Adrenal gland (tissue), 9 donors: ENCODE measurements at regions not wholly inside any gene's neighbourhood (a gene's known extent, or its start where the extent isn't known, plus 50 kb on each side); places are given as distances from the start of the nearest gene placed in this dataset.

Experiments used
- DNase-seq, 7 donors: peaks; one replicate each; pipeline ENCODE4 v3.0.0-alpha.2; 2019 to 2020
- H3K27ac ChIP-seq, 5 donors: fragments of 200-600 bp; sonication (generic) in 4 of 5; 1 replicate in 3 of 5; 2 replicates in 2 of 5; pipeline versions ENCODE4 v1.5.1 to v1.8.0; 2016 to 2020; ENCODE audit warnings: mild to moderate bottlenecking in 1 of 5
- H3K27me3 ChIP-seq: fragments of 200-600 bp; 2 replicates; pipeline ENCODE4 v1.8.0; 2021
- H3K36me3 ChIP-seq, 2 donors: fragments of 200-600 bp; replicated peaks in 1 of 2; 1 replicate in 1 of 2; 2 replicates in 1 of 2; pipeline versions ENCODE4 v1.5.1 to v1.8.0; 2018 to 2022
- H3K4me1 ChIP-seq, 2 donors: fragments of 200-600 bp; replicated peaks in 1 of 2; 1 replicate in 1 of 2; 2 replicates in 1 of 2; pipeline versions ENCODE4 v1.5.1 to v1.8.0; 2018 to 2021
- H3K4me3 ChIP-seq, 4 donors: fragments of 200-600 bp; sonication (generic) in 3 of 4; one replicate each; pipeline ENCODE4 v1.5.1; 2016 to 2018
- H3K9me3 ChIP-seq, 3 donors: fragments of 200-600 bp; sonication (generic) in 1 of 3; replicated peaks in 1 of 3; 1 replicate in 2 of 3; 2 replicates in 1 of 3; pipeline versions ENCODE4 v1.5.1 to v1.8.0; 2016 to 2021
- CTCF ChIP-seq, 6 experiments: fragments of 450-650 bp in 4 of 6; fragments of 200-600 bp in 2 of 6; sonication (generic) in 1 of 6; IDR thresholded peaks; 1 replicate in 5 of 6; 2 replicates in 1 of 6; pipeline versions ENCODE4 v1.5.1 to v1.8.0; 2016 to 2021; ENCODE audit warnings: antibody characterized with exemption in 6 of 6, mild to moderate bottlenecking in 2 of 6, moderate library complexity in 1 of 6
- POLR2A ChIP-seq, 2 donors: fragments of 450-650 bp; IDR thresholded peaks; one replicate each; pipeline ENCODE4 v1.6.1; 2017; ENCODE audit warnings: antibody characterized with exemption in 2 of 2, mild to moderate bottlenecking in 2 of 2, moderate library complexity in 1 of 2
- WGBS, 4 donors: extraction: QIAGEN DNeasy Blood & Tissue Kit in 2 of 4; methylation state at CpG; one replicate each; pipeline versions ENCODE4 v1.1.5 to v1.1.7; 2013 to 2017; 5-methylcytosine and 5-hydroxymethylcytosine counted together
- intact Hi-C, 2 donors: fragments of 100-400 bp; cut with DNase I; formaldehyde crosslinking; loops; one replicate each; pipeline versions ENCODE4 v1.14.1 to v1.15.0; 2022 to 2023
- donor health status: healthy with polysubstance abuse.
- donor health status: Bipolar disorder and iron deficiency.
- donor health status: DM: yes; HTN: yes; CAD: no.
- donor health status: DM: no; HTN: no; CAD: no.
- donor health status: DM: no; HTN: no; CAD: no.

- Histone ChIP-seq H3K27me3 (no peaks in the 10 kb centered on the region), H3K27ac (no peak overlapping the region), H3K36me3 (no peaks in the 10 kb centered on the region), H3K9me3 (no peaks in the 10 kb centered on the region), H3K4me3 (no peak overlapping the region), H3K4me1 (no peaks in the 10 kb centered on the region)
- 69 to 87% (median 81%) methylated on average over 2 of the region's 2 CpGs for WGBS, 4 donors
- intact Hi-C loops: no loop called here
- no peak for DNase-seq
- TF ChIP-seq POLR2A (IDR thresholded peaks at IDR 0.05) (no peak), CTCF (IDR thresholded peaks at IDR 0.05) (no peak)
These were observed 185.2 kb upstream of the CADPS start for GRCh38 chr3:63060412-63060811.

- intact Hi-C loops: no loop called here
These were observed 186.2 kb upstream of the CADPS start for GRCh38 chr3:63061449-63061848.

GRCh38 chr3:63064209-63064755 lies 189.1 kb upstream of the CADPS start:
- DNase-seq: no peak
- 54 to 62% (median 58%) methylated on average over 1 of the region's 1 CpG for WGBS, 4 donors
- Histone ChIP-seq H3K4me1 (no peaks in the 10 kb centered on the region), H3K36me3 (no peaks in the 10 kb centered on the region), H3K27ac (no peak overlapping the region), H3K4me3 (no peak overlapping the region), H3K9me3 (no peaks in the 10 kb centered on the region), H3K27me3 (no peaks in the 10 kb centered on the region)
- no peak for TF ChIP-seq POLR2A (IDR thresholded peaks at IDR 0.05)
- TF ChIP-seq CTCF (IDR thresholded peaks at IDR 0.05): no peak
- intact Hi-C loops: no loop called here

More at GRCh38 chr3:63061449-63061848, 186.2 kb upstream of the CADPS start:
- no peak overlapping the region for H3K27ac ChIP-seq
- TF ChIP-seq CTCF (IDR thresholded peaks at IDR 0.05) (no peak), POLR2A (IDR thresholded peaks at IDR 0.05) (no peak)
- H3K9me3 ChIP-seq: no peaks in the 10 kb centered on the region
- no peaks in the 10 kb centered on the region for H3K27me3 ChIP-seq
- DNase-seq: no peak
- no peaks in the 10 kb centered on the region for H3K4me1 ChIP-seq
- WGBS, 4 donors: 58 to 61% (median 61%) methylated on average over 5 of the region's 5 CpGs
- no peaks in the 10 kb centered on the region for H3K36me3 ChIP-seq
- H3K4me3 ChIP-seq: no peak overlapping the region

DNA sequence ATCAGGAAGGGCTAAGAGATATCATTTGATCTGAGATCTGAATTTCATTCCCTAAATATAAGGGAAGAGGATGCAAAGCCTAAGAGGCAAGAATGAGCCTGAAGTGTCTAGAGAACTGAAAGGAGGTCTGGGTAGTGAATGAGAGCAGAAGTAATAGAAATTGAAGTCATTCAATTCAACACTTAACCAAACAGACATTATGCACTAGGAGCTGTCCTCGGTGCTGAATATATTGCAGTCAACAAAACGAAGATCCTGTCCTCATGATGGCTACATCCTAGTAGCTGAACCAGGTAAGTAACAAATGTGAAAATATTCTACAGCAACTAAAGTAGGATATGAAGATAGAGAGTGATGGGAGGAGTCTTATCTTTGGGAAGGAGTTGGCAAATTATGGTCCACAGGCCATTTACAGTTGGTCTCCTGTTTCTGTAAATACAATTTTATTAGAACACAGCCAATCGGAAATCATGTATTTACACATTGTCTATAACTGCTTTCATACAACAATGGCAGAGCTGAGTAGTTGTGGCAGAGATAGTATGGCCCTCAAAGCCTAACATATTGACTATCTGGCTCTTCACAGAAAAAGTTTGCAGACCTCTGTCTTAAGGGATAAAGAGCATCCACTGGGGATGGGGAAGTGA lies 192.9 kb upstream of the CADPS start:
- intact Hi-C loops: no loop called here
- no peak overlapping the region for H3K27ac ChIP-seq
- no peaks in the 10 kb centered on the region for H3K36me3 ChIP-seq
- TF ChIP-seq POLR2A (IDR thresholded peaks at IDR 0.05) (no peak), CTCF (IDR thresholded peaks at IDR 0.05) (no peak)
- DNase-seq: peak in 4 of 7 donors; percentile 8 to 30 (median 17)
- 32 to 41% (median 35%) methylated on average over 3 of the region's 3 CpGs for WGBS, 4 donors
- H3K27me3 ChIP-seq: no peaks in the 10 kb centered on the region
- H3K9me3 ChIP-seq: no peaks in the 10 kb centered on the region
- H3K4me3 ChIP-seq: no peak overlapping the region
- no peaks in the 10 kb centered on the region for H3K4me1 ChIP-seq
